ENCODE measurements at regions not wholly inside any gene's neighbourhood (a gene's known extent, or its start where the extent isn't known, plus 50 kb on each side); places are given as distances from the start of the nearest gene placed in this dataset.

DNA sequence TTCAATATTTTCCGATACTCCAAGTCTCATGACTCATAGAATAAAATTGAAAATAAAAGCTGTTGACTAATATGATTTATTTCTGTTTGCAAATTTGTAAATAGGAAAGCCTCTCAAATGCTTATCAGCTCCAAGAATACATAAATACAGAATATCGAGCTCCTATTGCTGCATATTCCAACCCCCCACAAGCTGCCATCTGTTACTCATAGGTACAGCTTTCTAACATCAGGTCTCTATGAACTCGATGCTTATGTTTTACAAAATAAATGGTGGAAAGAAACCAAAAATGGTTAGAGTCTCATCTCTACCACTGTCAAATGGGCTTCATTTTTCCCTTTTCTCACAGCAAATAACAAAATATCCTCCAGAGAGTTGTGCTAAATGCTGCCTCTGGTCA is 631.6 kb upstream of the CDH18 start:
- Histone ChIP-seq H3K27me3 (ENCODE audit: control insufficient read depth in 1 of 2, insufficient read depth in 2 of 2, low read length in 2 of 2) (no peaks in the 10 kb centered on the region), H3K4me3 (ENCODE audit: low read length in 2 of 2) (no peak overlapping the region), H3K9ac (ENCODE audit: low read length in 2 of 2) (no peak overlapping the region), H3K27ac (ENCODE audit: low read length) (no peak overlapping the region), H3K9me3 (ENCODE audit: control insufficient read depth in 2 of 2, low read length in 2 of 2) (no peaks in the 10 kb centered on the region), H3K4me1 (ENCODE audit: control insufficient read depth, insufficient read depth, low read length) (no peaks in the 10 kb centered on the region), H3K36me3 (ENCODE audit: control insufficient read depth in 2 of 2, insufficient read depth in 2 of 2, low read length in 2 of 2) (no peaks in the 10 kb centered on the region)

DNA sequence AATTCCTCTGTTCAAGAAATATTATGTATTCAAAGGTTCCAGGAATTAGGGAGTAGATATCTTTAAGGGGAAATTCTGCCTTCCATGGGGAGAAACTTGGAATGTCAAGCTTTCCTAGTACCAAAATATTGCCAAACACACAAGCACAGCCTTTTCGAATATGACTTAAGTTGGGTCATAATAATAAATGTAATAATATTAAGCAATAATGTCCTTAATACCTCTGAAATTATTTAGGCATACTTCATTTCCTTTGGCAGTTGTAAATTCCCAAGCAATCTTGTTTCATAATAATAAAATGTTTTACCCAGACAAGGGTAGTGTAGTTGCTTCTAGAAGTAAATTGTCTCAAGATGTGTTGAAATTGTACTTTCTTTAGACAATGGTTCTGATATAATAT is 630.3 kb upstream of the CDH18 start:
- no peak overlapping the region for H3K9ac ChIP-seq (ENCODE audit: low read length in 2 of 2)
- no peaks in the 10 kb centered on the region for H3K9me3 ChIP-seq (ENCODE audit: control insufficient read depth in 2 of 2, low read length in 2 of 2)
- no peaks in the 10 kb centered on the region for H3K36me3 ChIP-seq (ENCODE audit: control insufficient read depth in 2 of 2, insufficient read depth in 2 of 2, low read length in 2 of 2)
- H3K27ac ChIP-seq (ENCODE audit: low read length) = no peak overlapping the region
- H3K4me3 ChIP-seq (ENCODE audit: low read length in 2 of 2) = no peak overlapping the region
- H3K27me3 ChIP-seq (ENCODE audit: control insufficient read depth in 1 of 2, insufficient read depth in 2 of 2, low read length in 2 of 2) = no peaks in the 10 kb centered on the region
- no peaks in the 10 kb centered on the region for H3K4me1 ChIP-seq (ENCODE audit: control insufficient read depth, insufficient read depth, low read length)

DNA sequence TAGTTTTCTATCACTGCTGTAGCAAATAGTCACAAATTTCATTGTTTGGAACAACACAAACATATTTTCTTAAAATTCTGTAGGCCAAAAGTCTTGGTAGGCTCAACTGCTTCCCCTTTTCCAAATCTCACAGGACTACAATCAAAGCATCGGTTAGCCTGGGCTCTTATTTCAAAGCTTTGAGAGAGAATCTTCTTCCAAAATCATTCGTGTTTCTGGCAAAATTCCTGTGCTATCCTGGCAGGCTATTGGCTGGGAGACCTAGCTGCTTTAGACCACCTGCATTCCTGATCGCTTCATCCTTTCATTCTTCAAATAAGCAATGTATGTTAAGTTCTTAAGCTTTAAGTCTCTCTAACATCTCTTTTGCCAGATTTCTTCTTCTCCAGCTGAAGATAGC is 629.8 kb upstream of the CDH18 start:
- H3K36me3 ChIP-seq (ENCODE audit: control insufficient read depth in 2 of 2, insufficient read depth in 2 of 2, low read length in 2 of 2) = no peaks in the 10 kb centered on the region
- no peaks in the 10 kb centered on the region for H3K4me1 ChIP-seq (ENCODE audit: control insufficient read depth, insufficient read depth, low read length)
- no peaks in the 10 kb centered on the region for H3K27me3 ChIP-seq (ENCODE audit: control insufficient read depth in 1 of 2, insufficient read depth in 2 of 2, low read length in 2 of 2)
- H3K27ac ChIP-seq (ENCODE audit: low read length) = no peak overlapping the region
- no peaks in the 10 kb centered on the region for H3K9me3 ChIP-seq (ENCODE audit: control insufficient read depth in 2 of 2, low read length in 2 of 2)
- H3K9ac ChIP-seq (ENCODE audit: low read length in 2 of 2) = no peak overlapping the region
- H3K4me3 ChIP-seq (ENCODE audit: low read length in 2 of 2) = no peak overlapping the region

DNA sequence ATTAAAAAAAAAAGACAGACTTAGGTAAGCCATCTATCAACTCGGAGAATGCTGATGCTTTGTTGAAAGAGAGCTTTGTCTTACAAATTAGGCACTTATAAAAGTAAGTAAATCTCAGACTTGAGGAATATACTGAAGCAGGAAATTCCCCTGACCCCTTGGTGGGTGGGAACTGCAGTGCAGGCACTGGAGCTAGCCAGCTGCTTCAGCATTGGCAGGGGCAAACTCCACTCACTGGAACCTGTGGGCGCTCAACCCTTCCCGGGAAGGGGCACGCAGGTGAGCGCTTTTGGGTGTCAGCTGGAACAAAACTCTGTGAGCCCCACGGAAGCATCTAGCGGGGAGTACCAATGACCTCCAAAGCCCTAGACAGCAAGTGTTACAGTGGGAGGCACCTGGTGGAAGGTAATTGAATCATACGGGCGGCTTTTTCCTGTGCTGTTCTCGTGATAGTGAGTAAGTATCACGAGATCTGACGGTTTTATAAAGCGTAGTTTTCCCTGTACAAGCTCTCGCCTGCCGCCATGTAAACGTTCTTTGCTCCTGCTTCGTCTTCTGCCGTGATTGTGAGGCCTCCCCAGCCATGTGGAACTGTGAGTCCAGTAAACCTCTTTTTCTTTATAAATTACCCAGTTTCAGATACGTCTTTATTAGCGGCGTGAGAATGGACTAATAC is 628.0 kb upstream of the CDH18 start:
- Histone ChIP-seq H3K4me1 (ENCODE audit: control insufficient read depth, insufficient read depth, low read length) (no peaks in the 10 kb centered on the region), H3K9me3 (ENCODE audit: control insufficient read depth in 2 of 2, low read length in 2 of 2) (peaks cover 0 to 2% of the 10 kb centered on the region in 2 donors), H3K9ac (ENCODE audit: low read length in 2 of 2) (no peak overlapping the region)

DNA sequence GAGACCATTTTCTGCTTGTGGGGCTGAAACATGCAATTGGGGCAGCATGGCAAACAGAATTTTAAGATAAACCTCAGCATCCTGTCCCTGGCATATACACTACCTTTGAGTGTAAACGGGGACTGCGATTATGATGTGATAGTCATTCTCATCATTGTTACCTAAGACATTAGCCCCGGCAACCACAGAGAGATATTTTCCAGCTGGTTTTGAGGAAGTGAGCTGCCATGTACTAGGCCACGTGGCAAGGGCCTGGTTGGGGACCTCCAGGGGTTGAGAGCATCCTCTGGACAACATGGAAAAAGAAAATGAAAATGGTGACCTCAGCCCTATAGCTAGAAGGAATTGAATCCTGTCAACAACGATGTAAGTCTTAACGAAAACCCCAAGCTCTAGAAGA is 623.6 kb upstream of the CDH18 start:
- Histone ChIP-seq H3K9me3 (ENCODE audit: control insufficient read depth in 2 of 2, low read length in 2 of 2) (peaks cover 0 to 2% of the 10 kb centered on the region in 2 donors), H3K36me3 (ENCODE audit: control insufficient read depth in 2 of 2, insufficient read depth in 2 of 2, low read length in 2 of 2) (no peaks in the 10 kb centered on the region), H3K4me1 (ENCODE audit: control insufficient read depth, insufficient read depth, low read length) (no peaks in the 10 kb centered on the region), H3K27ac (ENCODE audit: low read length) (no peak overlapping the region), H3K9ac (ENCODE audit: low read length in 2 of 2) (no peak overlapping the region), H3K4me3 (ENCODE audit: low read length in 2 of 2) (no peak overlapping the region), H3K27me3 (ENCODE audit: control insufficient read depth in 1 of 2, insufficient read depth in 2 of 2, low read length in 2 of 2) (no peaks in the 10 kb centered on the region)

More for the DNA sequence above, 628.0 kb upstream of the CDH18 start:
- Histone ChIP-seq H3K36me3 (ENCODE audit: control insufficient read depth in 2 of 2, insufficient read depth in 2 of 2, low read length in 2 of 2) (no peaks in the 10 kb centered on the region), H3K27me3 (ENCODE audit: control insufficient read depth in 1 of 2, insufficient read depth in 2 of 2, low read length in 2 of 2) (no peaks in the 10 kb centered on the region), H3K4me3 (ENCODE audit: low read length in 2 of 2) (no peak overlapping the region), H3K27ac (ENCODE audit: low read length) (no peak overlapping the region)

DNA sequence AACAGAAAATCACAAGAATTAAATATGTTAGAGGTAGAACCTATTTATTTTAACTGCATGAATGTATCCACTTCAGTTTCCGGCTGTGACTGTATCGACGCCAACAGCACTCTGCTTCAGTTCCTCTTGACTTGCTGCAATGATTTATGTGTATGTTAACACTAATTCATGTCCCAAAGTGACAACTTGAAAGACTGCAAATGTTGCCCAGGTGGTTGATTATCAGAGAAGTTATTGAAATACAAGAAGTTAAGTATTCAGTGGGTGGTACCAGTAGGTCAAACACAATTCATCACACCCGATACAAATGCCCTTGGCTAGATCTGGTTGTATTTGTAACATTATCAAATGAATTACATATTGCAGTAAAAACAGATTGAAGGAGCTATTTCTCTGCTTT is 622.7 kb upstream of the CDH18 start:
- Histone ChIP-seq H3K4me3 (ENCODE audit: low read length in 2 of 2) (no peak overlapping the region), H3K27ac (ENCODE audit: low read length) (no peak overlapping the region), H3K9ac (ENCODE audit: low read length in 2 of 2) (no peak overlapping the region), H3K36me3 (ENCODE audit: control insufficient read depth in 2 of 2, insufficient read depth in 2 of 2, low read length in 2 of 2) (no peaks in the 10 kb centered on the region), H3K4me1 (ENCODE audit: control insufficient read depth, insufficient read depth, low read length) (no peaks in the 10 kb centered on the region), H3K9me3 (ENCODE audit: control insufficient read depth in 2 of 2, low read length in 2 of 2) (peaks cover 0 to 2% of the 10 kb centered on the region in 2 donors), H3K27me3 (ENCODE audit: control insufficient read depth in 1 of 2, insufficient read depth in 2 of 2, low read length in 2 of 2) (no peaks in the 10 kb centered on the region)

DNA sequence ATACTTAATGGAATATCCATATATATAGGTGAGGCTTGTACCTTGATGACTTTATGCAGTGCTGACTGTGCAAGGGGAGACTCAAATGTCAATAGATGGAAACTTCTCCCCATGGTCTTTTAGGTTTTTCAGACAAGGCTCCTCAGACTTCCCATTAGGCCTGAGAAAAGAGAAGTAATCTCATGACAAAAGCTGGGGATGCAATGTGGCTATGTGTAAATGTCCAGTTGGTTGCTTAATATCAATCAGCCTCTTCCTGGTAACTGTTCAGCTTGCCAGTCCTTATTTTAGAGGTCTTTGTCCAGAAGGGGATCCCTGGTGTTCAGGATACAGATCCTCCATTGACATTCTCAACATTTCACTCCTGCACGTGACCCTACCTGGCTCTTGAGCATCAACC is 621.1 kb upstream of the CDH18 start:
- H3K4me1 ChIP-seq (ENCODE audit: control insufficient read depth, insufficient read depth, low read length) = no peaks in the 10 kb centered on the region
- peaks cover 0 to 2% of the 10 kb centered on the region in 2 donors for H3K9me3 ChIP-seq (ENCODE audit: control insufficient read depth in 2 of 2, low read length in 2 of 2)
- H3K27ac ChIP-seq (ENCODE audit: low read length) = no peak overlapping the region
- no peak overlapping the region for H3K9ac ChIP-seq (ENCODE audit: low read length in 2 of 2)
- H3K27me3 ChIP-seq (ENCODE audit: control insufficient read depth in 1 of 2, insufficient read depth in 2 of 2, low read length in 2 of 2) = no peaks in the 10 kb centered on the region
- no peaks in the 10 kb centered on the region for H3K36me3 ChIP-seq (ENCODE audit: control insufficient read depth in 2 of 2, insufficient read depth in 2 of 2, low read length in 2 of 2)
- no peak overlapping the region for H3K4me3 ChIP-seq (ENCODE audit: low read length in 2 of 2)

DNA sequence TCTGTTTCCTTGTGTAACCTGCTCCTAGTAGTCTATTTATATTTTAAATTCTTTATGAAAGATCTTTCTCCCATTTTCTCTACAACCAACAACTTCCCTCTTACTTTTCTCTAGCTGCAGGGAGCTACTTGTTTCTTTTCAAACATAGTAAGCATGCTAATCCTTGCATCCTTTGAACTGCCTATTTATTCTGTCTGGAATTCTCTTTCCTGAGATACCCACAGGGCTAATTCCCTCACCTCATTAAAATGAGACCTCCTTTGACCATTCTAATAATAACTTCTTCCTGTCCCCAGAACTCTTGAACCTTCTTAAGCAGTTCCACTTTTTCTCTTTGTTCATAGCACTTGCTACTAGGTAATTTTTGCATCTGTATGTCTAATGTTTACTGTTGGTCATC is 620.6 kb upstream of the CDH18 start:
- no peaks in the 10 kb centered on the region for H3K4me1 ChIP-seq (ENCODE audit: control insufficient read depth, insufficient read depth, low read length)
- no peak overlapping the region for H3K9ac ChIP-seq (ENCODE audit: low read length in 2 of 2)
- H3K27ac ChIP-seq (ENCODE audit: low read length) = no peak overlapping the region
- H3K9me3 ChIP-seq (ENCODE audit: control insufficient read depth in 2 of 2, low read length in 2 of 2) = peaks cover 0 to 2% of the 10 kb centered on the region in 2 donors
- no peaks in the 10 kb centered on the region for H3K27me3 ChIP-seq (ENCODE audit: control insufficient read depth in 1 of 2, insufficient read depth in 2 of 2, low read length in 2 of 2)
- H3K4me3 ChIP-seq (ENCODE audit: low read length in 2 of 2) = no peak overlapping the region
- H3K36me3 ChIP-seq (ENCODE audit: control insufficient read depth in 2 of 2, insufficient read depth in 2 of 2, low read length in 2 of 2) = no peaks in the 10 kb centered on the region

DNA sequence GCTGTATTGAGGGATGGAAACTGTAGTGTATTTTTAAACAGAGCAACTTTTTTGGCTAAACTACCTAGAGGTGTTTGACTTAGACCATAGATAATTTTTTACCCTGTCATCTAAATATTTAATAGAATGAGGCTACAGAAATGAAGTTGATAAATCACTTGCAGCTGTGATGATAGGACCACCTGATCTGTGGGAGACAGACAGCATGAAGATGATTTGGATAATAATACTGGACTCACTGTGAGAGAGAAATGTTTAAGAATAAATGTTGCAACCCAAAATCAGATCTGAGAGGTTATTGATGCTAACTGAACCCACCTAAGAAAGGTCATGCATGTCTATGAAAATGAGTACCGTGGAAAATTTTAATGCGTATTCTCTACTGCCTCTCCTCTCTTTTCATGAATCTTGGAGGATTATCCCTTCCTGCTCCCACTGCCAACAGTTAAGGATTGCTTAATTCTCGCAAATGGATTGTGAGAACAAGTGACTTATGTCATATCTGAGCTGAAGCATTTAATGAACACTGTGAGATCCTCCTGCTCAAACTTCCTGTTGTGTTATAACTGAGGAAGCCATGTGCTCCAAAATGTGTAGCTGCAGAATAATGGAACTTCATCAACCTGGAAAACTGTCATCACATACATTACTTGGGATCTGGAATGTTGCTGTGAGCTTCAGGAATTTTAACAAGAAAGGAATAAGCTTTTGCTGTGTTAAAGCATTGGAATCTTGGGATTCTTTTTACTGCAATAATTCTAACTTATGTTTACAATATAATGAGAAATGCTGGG is 617.9 kb upstream of the CDH18 start:
- Histone ChIP-seq H3K27me3 (ENCODE audit: control insufficient read depth in 1 of 2, insufficient read depth in 2 of 2, low read length in 2 of 2) (no peaks in the 10 kb centered on the region), H3K27ac (ENCODE audit: low read length) (no peak overlapping the region), H3K36me3 (ENCODE audit: control insufficient read depth in 2 of 2, insufficient read depth in 2 of 2, low read length in 2 of 2) (no peaks in the 10 kb centered on the region), H3K9me3 (ENCODE audit: control insufficient read depth in 2 of 2, low read length in 2 of 2) (no peaks in the 10 kb centered on the region), H3K9ac (ENCODE audit: low read length in 2 of 2) (no peak overlapping the region), H3K4me3 (ENCODE audit: low read length in 2 of 2) (no peak overlapping the region), H3K4me1 (ENCODE audit: control insufficient read depth, insufficient read depth, low read length) (no peaks in the 10 kb centered on the region)

DNA sequence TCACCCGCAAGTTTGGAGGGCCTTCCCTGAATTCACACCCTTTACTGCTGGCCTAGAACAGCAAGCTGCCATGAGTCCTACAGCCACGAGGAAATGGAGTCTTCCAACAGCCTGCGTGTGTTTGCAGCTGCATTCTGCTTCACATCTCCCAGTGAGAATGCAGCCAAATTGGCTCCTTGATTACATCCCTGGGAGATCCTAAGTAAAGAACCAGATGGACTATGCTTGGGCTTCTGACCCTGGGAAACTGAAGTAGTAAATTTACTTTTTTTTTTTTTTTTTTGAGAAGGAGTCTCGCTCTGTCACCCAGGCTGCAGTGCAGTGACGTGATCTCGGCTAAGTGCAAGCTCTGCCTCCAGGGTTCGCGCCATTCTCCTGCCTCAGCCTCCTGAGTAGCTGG is 617.0 kb upstream of the CDH18 start:
- H3K27ac ChIP-seq (ENCODE audit: low read length) = no peak overlapping the region
- no peak overlapping the region for H3K9ac ChIP-seq (ENCODE audit: low read length in 2 of 2)
- H3K4me3 ChIP-seq (ENCODE audit: low read length in 2 of 2) = no peak overlapping the region
- H3K27me3 ChIP-seq (ENCODE audit: control insufficient read depth in 1 of 2, insufficient read depth in 2 of 2, low read length in 2 of 2) = no peaks in the 10 kb centered on the region
- H3K36me3 ChIP-seq (ENCODE audit: control insufficient read depth in 2 of 2, insufficient read depth in 2 of 2, low read length in 2 of 2) = no peaks in the 10 kb centered on the region
- H3K4me1 ChIP-seq (ENCODE audit: control insufficient read depth, insufficient read depth, low read length) = no peaks in the 10 kb centered on the region
- H3K9me3 ChIP-seq (ENCODE audit: control insufficient read depth in 2 of 2, low read length in 2 of 2) = no peaks in the 10 kb centered on the region

DNA sequence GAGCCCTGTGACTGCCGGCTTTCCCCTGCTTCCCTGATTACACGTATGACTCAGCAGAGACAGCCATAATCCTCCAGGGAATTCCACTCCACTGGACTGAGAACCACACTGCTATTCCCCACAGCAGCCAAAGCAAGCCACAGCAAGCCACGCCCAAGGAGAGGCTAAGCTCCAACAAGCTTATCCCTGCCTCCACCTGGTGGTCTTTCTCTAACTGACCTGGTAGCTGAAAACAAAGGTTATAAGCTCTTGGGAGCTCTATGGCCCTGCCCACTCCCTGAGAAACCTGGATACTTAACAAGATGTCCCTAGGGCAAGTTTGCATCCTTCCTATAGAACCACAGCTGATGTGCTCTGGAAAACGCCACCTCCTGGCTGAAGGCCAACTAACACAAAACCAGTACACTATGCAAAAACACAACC is 613.7 kb upstream of the CDH18 start:
- H3K27ac ChIP-seq (ENCODE audit: low read length) = no peak overlapping the region
- H3K9ac ChIP-seq (ENCODE audit: low read length in 2 of 2) = no peak overlapping the region
- H3K4me1 ChIP-seq (ENCODE audit: control insufficient read depth, insufficient read depth, low read length) = no peaks in the 10 kb centered on the region

More for the DNA sequence above, 613.7 kb upstream of the CDH18 start:
- Histone ChIP-seq H3K36me3 (ENCODE audit: control insufficient read depth in 2 of 2, insufficient read depth in 2 of 2, low read length in 2 of 2) (no peaks in the 10 kb centered on the region), H3K4me3 (ENCODE audit: low read length in 2 of 2) (no peak overlapping the region), H3K9me3 (ENCODE audit: control insufficient read depth in 2 of 2, low read length in 2 of 2) (no peaks in the 10 kb centered on the region), H3K27me3 (ENCODE audit: control insufficient read depth in 1 of 2, insufficient read depth in 2 of 2, low read length in 2 of 2) (no peaks in the 10 kb centered on the region)

Data from stomach smooth muscle (tissue), 2 donors.